ENCODE measurements at regions not wholly inside any gene's neighbourhood (a gene's known extent, or its start where the extent isn't known, plus 50 kb on each side); places are given as distances from the start of the nearest gene placed in this dataset.

DNA sequence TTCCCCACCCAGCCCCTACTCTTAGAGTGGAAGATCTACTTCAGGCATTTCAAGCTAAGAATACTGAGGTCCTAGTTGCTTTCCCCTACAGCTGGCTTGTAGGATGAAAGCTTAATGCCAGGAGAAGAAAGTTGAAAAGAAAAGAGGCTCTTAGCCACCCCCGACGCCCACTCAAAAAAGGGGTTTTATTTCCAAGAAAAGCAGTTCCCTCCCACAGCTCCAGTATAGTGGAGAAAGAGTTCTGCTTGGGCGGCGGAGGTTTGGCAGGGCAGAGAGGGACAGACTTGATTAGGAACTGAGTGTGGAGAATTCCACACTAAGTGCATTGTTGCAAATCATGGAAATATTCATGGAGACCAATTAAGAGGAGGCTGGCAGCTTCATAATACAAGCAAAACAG lies 470.9 kb downstream of the ETS1 start:
- no peak for ATAC-seq
- TF ChIP-seq ZFP30 (CRISPR knock-in tag; IDR thresholded peaks at IDR 0.05) (no peak), SNAI2 (CRISPR knock-in tag; IDR thresholded peaks at IDR 0.05) (no peak), BACH2 (CRISPR knock-in tag; IDR thresholded peaks at IDR 0.05; ENCODE audit: borderline replicate concordance) (no peak), ZNF565 (CRISPR knock-in tag; conservative IDR thresholded peaks at IDR 0.05; ENCODE audit: low read depth) (no peak), POU6F1 (CRISPR knock-in tag; IDR thresholded peaks at IDR 0.05; ENCODE audit: borderline replicate concordance, low read depth) (no peak), TCF4 (CRISPR knock-in tag; IDR thresholded peaks at IDR 0.05; ENCODE audit: borderline replicate concordance) (no peak), OSR1 (CRISPR knock-in tag; IDR thresholded peaks at IDR 0.05) (no peak), GLIS3 (CRISPR knock-in tag; IDR thresholded peaks at IDR 0.05) (no peak), ZNF8 (CRISPR knock-in tag; IDR thresholded peaks at IDR 0.05) (no peak), ZC3H10 (CRISPR knock-in tag; IDR thresholded peaks at IDR 0.05) (no peak), PPARA (CRISPR knock-in tag; IDR thresholded peaks at IDR 0.05; ENCODE audit: borderline replicate concordance) (no peak), ISL1 (CRISPR knock-in tag; IDR thresholded peaks at IDR 0.05) (no peak), CSDC2 (CRISPR knock-in tag; IDR thresholded peaks at IDR 0.05) (no peak), TSHZ2 (CRISPR knock-in tag; IDR thresholded peaks at IDR 0.05) (no peak), ESRRG (CRISPR knock-in tag; IDR thresholded peaks at IDR 0.05) (no peak), ZFP3 (CRISPR knock-in tag; IDR thresholded peaks at IDR 0.05) (no peak), TOX (CRISPR knock-in tag; IDR thresholded peaks at IDR 0.05; ENCODE audit: borderline replicate concordance) (no peak), ARNTL (CRISPR knock-in tag; IDR thresholded peaks at IDR 0.05; ENCODE audit: borderline replicate concordance, low read depth) (no peak)
- TF ChIP-seq, protein P1, sequence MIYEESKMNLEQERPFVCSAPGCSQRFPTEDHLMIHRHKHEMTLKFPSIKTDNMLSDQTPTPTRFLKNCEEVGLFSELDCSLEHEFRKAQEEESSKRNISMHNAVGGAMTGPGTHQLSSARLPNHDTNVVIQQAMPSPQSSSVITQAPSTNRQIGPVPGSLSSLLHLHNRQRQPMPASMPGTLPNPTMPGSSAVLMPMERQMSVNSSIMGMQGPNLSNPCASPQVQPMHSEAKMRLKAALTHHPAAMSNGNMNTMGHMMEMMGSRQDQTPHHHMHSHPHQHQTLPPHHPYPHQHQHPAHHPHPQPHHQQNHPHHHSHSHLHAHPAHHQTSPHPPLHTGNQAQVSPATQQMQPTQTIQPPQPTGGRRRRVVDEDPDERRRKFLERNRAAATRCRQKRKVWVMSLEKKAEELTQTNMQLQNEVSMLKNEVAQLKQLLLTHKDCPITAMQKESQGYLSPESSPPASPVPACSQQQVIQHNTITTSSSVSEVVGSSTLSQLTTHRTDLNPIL (CRISPR knock-in tag; IDR thresholded peaks at IDR 0.05; ENCODE audit: low read depth): no peak
- TF ChIP-seq, protein P2, sequence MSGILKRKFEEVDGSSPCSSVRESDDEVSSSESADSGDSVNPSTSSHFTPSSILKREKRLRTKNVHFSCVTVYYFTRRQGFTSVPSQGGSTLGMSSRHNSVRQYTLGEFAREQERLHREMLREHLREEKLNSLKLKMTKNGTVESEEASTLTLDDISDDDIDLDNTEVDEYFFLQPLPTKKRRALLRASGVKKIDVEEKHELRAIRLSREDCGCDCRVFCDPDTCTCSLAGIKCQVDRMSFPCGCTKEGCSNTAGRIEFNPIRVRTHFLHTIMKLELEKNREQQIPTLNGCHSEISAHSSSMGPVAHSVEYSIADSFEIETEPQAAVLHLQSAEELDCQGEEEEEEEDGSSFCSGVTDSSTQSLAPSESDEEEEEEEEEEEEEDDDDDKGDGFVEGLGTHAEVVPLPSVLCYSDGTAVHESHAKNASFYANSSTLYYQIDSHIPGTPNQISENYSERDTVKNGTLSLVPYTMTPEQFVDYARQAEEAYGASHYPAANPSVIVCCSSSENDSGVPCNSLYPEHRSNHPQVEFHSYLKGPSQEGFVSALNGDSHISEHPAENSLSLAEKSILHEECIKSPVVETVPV (CRISPR knock-in tag; IDR thresholded peaks at IDR 0.05): no peak

GRCh38 chr11:128105950-128106349 lies 481.4 kb downstream of the ETS1 start:
- TF ChIP-seq OSR1 (CRISPR knock-in tag; IDR thresholded peaks at IDR 0.05): no peak
- no peak for TF ChIP-seq ZNF565 (CRISPR knock-in tag; conservative IDR thresholded peaks at IDR 0.05; ENCODE audit: low read depth)
- no peak for TF ChIP-seq BACH2 (CRISPR knock-in tag; IDR thresholded peaks at IDR 0.05; ENCODE audit: borderline replicate concordance)
- TF ChIP-seq ZFP30 (CRISPR knock-in tag; IDR thresholded peaks at IDR 0.05): no peak
- no peak for TF ChIP-seq ZNF8 (CRISPR knock-in tag; IDR thresholded peaks at IDR 0.05)
- no peak for TF ChIP-seq POU6F1 (CRISPR knock-in tag; IDR thresholded peaks at IDR 0.05; ENCODE audit: borderline replicate concordance, low read depth)
- TF ChIP-seq SNAI2 (CRISPR knock-in tag; IDR thresholded peaks at IDR 0.05): no peak
- TF ChIP-seq ZC3H10 (CRISPR knock-in tag; IDR thresholded peaks at IDR 0.05): no peak
- no peak for TF ChIP-seq PPARA (CRISPR knock-in tag; IDR thresholded peaks at IDR 0.05; ENCODE audit: borderline replicate concordance)
- TF ChIP-seq, protein P3, sequence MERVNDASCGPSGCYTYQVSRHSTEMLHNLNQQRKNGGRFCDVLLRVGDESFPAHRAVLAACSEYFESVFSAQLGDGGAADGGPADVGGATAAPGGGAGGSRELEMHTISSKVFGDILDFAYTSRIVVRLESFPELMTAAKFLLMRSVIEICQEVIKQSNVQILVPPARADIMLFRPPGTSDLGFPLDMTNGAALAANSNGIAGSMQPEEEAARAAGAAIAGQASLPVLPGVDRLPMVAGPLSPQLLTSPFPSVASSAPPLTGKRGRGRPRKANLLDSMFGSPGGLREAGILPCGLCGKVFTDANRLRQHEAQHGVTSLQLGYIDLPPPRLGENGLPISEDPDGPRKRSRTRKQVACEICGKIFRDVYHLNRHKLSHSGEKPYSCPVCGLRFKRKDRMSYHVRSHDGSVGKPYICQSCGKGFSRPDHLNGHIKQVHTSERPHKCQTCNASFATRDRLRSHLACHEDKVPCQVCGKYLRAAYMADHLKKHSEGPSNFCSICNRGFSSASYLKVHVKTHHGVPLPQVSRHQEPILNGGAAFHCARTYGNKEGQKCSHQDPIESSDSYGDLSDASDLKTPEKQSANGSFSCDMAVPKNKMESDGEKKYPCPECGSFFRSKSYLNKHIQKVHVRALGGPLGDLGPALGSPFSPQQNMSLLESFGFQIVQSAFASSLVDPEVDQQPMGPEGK (CRISPR knock-in tag; IDR thresholded peaks at IDR 0.05; ENCODE audit: borderline replicate concordance): no peak
- TF ChIP-seq GLIS3 (CRISPR knock-in tag; IDR thresholded peaks at IDR 0.05): no peak
- no peak for ATAC-seq
